ENCODE measurements at regions not wholly inside any gene's neighbourhood (a gene's known extent, or its start where the extent isn't known, plus 50 kb on each side); places are given as distances from the start of the nearest gene placed in this dataset.

- no peak for DNase-seq (ENCODE audit: low read depth)
- TF ChIP-seq CTCF (IDR thresholded peaks at IDR 0.05; ENCODE audit: insufficient read depth, low read length): no peak
- no peak overlapping the region for H3K4me3 ChIP-seq (ENCODE audit: low read depth, low read length)
These were observed 73.6 kb upstream of the HSPA9 start for GRCh38 chr5:138648841-138649240.

- TF ChIP-seq CTCF (IDR thresholded peaks at IDR 0.05; ENCODE audit: insufficient read depth, low read length): no peak
- H3K4me3 ChIP-seq (ENCODE audit: low read depth, low read length): no peak overlapping the region
- DNase-seq (ENCODE audit: low read depth): no peak
These were observed 72.7 kb upstream of the HSPA9 start for GRCh38 chr5:138647794-138648410.

- DNase-seq (ENCODE audit: low read depth): peak; percentile 51
- TF ChIP-seq CTCF (IDR thresholded peaks at IDR 0.05; ENCODE audit: insufficient read depth, low read length): no peak
- H3K4me3 ChIP-seq (ENCODE audit: low read depth, low read length): no peak overlapping the region
These were observed 72.1 kb upstream of the HSPA9 start for GRCh38 chr5:138647261-138647788.

- no peak for DNase-seq (ENCODE audit: low read depth)
- TF ChIP-seq CTCF (IDR thresholded peaks at IDR 0.05; ENCODE audit: insufficient read depth, low read length): no peak
- H3K4me3 ChIP-seq (ENCODE audit: low read depth, low read length): no peak overlapping the region
These were observed 71.5 kb upstream of the HSPA9 start for GRCh38 chr5:138646671-138647070.

- no peak for DNase-seq (ENCODE audit: low read depth)
- H3K4me3 ChIP-seq (ENCODE audit: low read depth, low read length): no peak overlapping the region
- TF ChIP-seq CTCF (IDR thresholded peaks at IDR 0.05; ENCODE audit: insufficient read depth, low read length): no peak
These were observed 70.8 kb upstream of the HSPA9 start for GRCh38 chr5:138645778-138646575.

GRCh38 chr5:138643040-138643791 is 68.0 kb upstream of the HSPA9 start:
- no peak for TF ChIP-seq CTCF (IDR thresholded peaks at IDR 0.05; ENCODE audit: insufficient read depth, low read length)
- DNase-seq (ENCODE audit: low read depth): no peak
- H3K4me3 ChIP-seq (ENCODE audit: low read depth, low read length): no peak overlapping the region
